WTC11 (cell line): ENCODE measurements at regions not wholly inside any gene's neighbourhood (a gene's known extent, or its start where the extent isn't known, plus 50 kb on each side); places are given as distances from the start of the nearest gene placed in this dataset.

Experiments
- AR ChIP-seq: fragments of 250-450 bp; sonication (Bioruptor Pico); IDR thresholded peaks from 2 replicates; pipeline ENCODE4 v1.9.0; 2021; ENCODE audit warnings: mild to moderate bottlenecking
- ATF3 ChIP-seq: sonication (generic); formaldehyde crosslinking; conservative IDR thresholded peaks from 2 replicates; pipeline ENCODE4 v1.8.1; 2022; ENCODE audit warnings: mild to moderate bottlenecking, missing genetic modification reagents
- CTCF ChIP-seq: fragments of 200-600 bp; IDR thresholded peaks from 2 replicates; pipeline ENCODE4 v1.8.0; 2022; ENCODE audit warnings: antibody characterized with exemption
- ESRRA ChIP-seq: sonication (generic); formaldehyde crosslinking; IDR thresholded peaks from 2 replicates; pipeline ENCODE4 v1.8.1; 2022; ENCODE audit warnings: mild to moderate bottlenecking, missing genetic modification reagents, borderline replicate concordance
- FOXP1 ChIP-seq: sonication (generic); formaldehyde crosslinking; IDR thresholded peaks from 2 replicates; pipeline ENCODE4 v1.8.0; 2022; ENCODE audit warnings: missing genetic modification reagents, mild to moderate bottlenecking, moderate library complexity, borderline replicate concordance
- MAX ChIP-seq: sonication (generic); formaldehyde crosslinking; IDR thresholded peaks from 2 replicates; pipeline ENCODE4 v1.8.0; 2022; ENCODE audit warnings: mild to moderate bottlenecking, missing genetic modification reagents
- SMAD4 ChIP-seq: sonication (generic); formaldehyde crosslinking; IDR thresholded peaks from 2 replicates; pipeline ENCODE4 v1.8.0; 2022; ENCODE audit warnings: mild to moderate bottlenecking, missing genetic modification reagents
- TEAD4 ChIP-seq: sonication (generic); formaldehyde crosslinking; IDR thresholded peaks from 2 replicates; pipeline ENCODE4 v1.8.0; 2022; ENCODE audit warnings: mild to moderate bottlenecking, missing genetic modification reagents
- ZNF121 ChIP-seq: sonication (generic); formaldehyde crosslinking; IDR thresholded peaks from 2 replicates; pipeline ENCODE4 v1.8.0; 2023; ENCODE audit warnings: missing genetic modification reagents

- TF ChIP-seq SMAD4, result no peak
- TF ChIP-seq CTCF, result no peak
- TF ChIP-seq MAX (CRISPR knock-in tag), result no peak
- TF ChIP-seq ESRRA (CRISPR knock-in tag), result no peak
- TF ChIP-seq AR, result no peak
- TF ChIP-seq FOXP1 (CRISPR knock-in tag), result no peak
- TF ChIP-seq TEAD4 (CRISPR knock-in tag), result no peak
- TF ChIP-seq ATF3, result no peak
- TF ChIP-seq ZNF121 (CRISPR knock-in tag), result no peak
Measured at GRCh38 chr12:77347017-77347416, 281.6 kb upstream of the E2F7 start.
